WTC11 (cell line): ENCODE measurements at regions not wholly inside any gene's neighbourhood (a gene's known extent, or its start where the extent isn't known, plus 50 kb on each side); places are given as distances from the start of the nearest gene placed in this dataset.

Experiments
- ATAC-seq: fragments of 200-7000 bp; cut with Tn5 transposase; 2 replicates; pipeline ENCODE4 v1.10.0; 2021; ENCODE audit warnings: mild to moderate bottlenecking, moderate library complexity
- CTCF ChIA-PET: fragments of 300-600 bp; sonication (Branson Sonifier 250); formaldehyde crosslinking; loops from one replicate; lab custom pipeline; 2021; ENCODE audit warnings: antibody characterized with exemption; lab: Charles Lee
- POLR2A ChIA-PET: fragments of 350-600 bp; sonication (Branson Sonifier 250); formaldehyde crosslinking; loops from one replicate; lab custom pipeline; 2021; ENCODE audit warnings: antibody characterized with exemption; lab: Charles Lee
- DNase-seq: peaks from one replicate; pipeline ENCODE4 v3.0.0; 2021; ENCODE audit warnings: low spot score
- H3K27ac Mint-ChIP-seq: 2 replicates; pipeline ENCODE4 v1.8.0; 2021; ENCODE audit warnings: mixed read lengths
- H3K27me3 Mint-ChIP-seq: 2 replicates; pipeline ENCODE4 v1.8.0; 2021; ENCODE audit warnings: low read depth, mild to moderate bottlenecking, moderate library complexity, mixed read lengths
- H3K36me3 Mint-ChIP-seq: 2 replicates; pipeline ENCODE4 v1.8.0; 2021; ENCODE audit warnings: mixed read lengths
- H3K4me1 Mint-ChIP-seq: 2 replicates; pipeline ENCODE4 v1.8.0; 2022; ENCODE audit warnings: mixed read lengths
- H3K4me3 Mint-ChIP-seq: 2 replicates; pipeline ENCODE4 v1.8.0; 2021; ENCODE audit warnings: mild to moderate bottlenecking, moderate library complexity, mixed read lengths
- H3K9me3 Mint-ChIP-seq: 2 replicates; pipeline ENCODE4 v1.8.0; 2021; ENCODE audit warnings: mixed read lengths
- ATF1 ChIP-seq: sonication (generic); formaldehyde crosslinking; IDR thresholded peaks from 2 replicates; pipeline ENCODE4 v1.8.1; 2023; ENCODE audit warnings: mild to moderate bottlenecking, moderate library complexity, missing genetic modification reagents
- ELF4 ChIP-seq: sonication (generic); formaldehyde crosslinking; IDR thresholded peaks from 2 replicates; pipeline ENCODE4 v1.8.1; 2022; ENCODE audit warnings: low read depth, mild to moderate bottlenecking, moderate library complexity, missing genetic modification reagents
- EMX1 ChIP-seq: fragments of 250-450 bp; sonication (Bioruptor Pico); IDR thresholded peaks from 2 replicates; pipeline ENCODE4 v1.8.0; 2021; ENCODE audit warnings: mild to moderate bottlenecking
- IRF2 ChIP-seq: sonication (generic); formaldehyde crosslinking; IDR thresholded peaks from 2 replicates; pipeline ENCODE4 v1.8.0; 2022; ENCODE audit warnings: low read depth, missing genetic modification reagents, borderline replicate concordance
- KAT7 ChIP-seq: sonication (generic); formaldehyde crosslinking; IDR thresholded peaks from 2 replicates; pipeline ENCODE4 v1.8.1; 2023; ENCODE audit warnings: missing genetic modification reagents, mild to moderate bottlenecking, borderline replicate concordance
- NFYB ChIP-seq: sonication (generic); formaldehyde crosslinking; conservative IDR thresholded peaks from 2 replicates; pipeline ENCODE4 v1.8.0; 2022; ENCODE audit warnings: low read depth, missing genetic modification reagents
- OVOL2 ChIP-seq: fragments of 250-450 bp; sonication (Bioruptor Pico); IDR thresholded peaks from 2 replicates; pipeline ENCODE4 v1.9.0; 2021; ENCODE audit warnings: mild to moderate bottlenecking, borderline replicate concordance
- RELA ChIP-seq: sonication (generic); formaldehyde crosslinking; IDR thresholded peaks from 2 replicates; pipeline ENCODE4 v1.8.1; 2022; ENCODE audit warnings: missing genetic modification reagents, mild to moderate bottlenecking, borderline replicate concordance
- ZNF232 ChIP-seq: sonication (generic); formaldehyde crosslinking; IDR thresholded peaks from 2 replicates; pipeline ENCODE4 v1.8.0; 2022; ENCODE audit warnings: mild to moderate bottlenecking, missing genetic modification reagents
- ZNF423 ChIP-seq: fragments of 250-450 bp; sonication (Bioruptor Pico); IDR thresholded peaks from 2 replicates; pipeline ENCODE4 v2.1.2; 2022; ENCODE audit warnings: mild to moderate bottlenecking, moderate library complexity
- TF ChIP-seq, protein P1 (sequence below): fragments of 250-450 bp; sonication (Bioruptor Pico); IDR thresholded peaks from 2 replicates; pipeline ENCODE4 v1.9.0; 2021; ENCODE audit warnings: mild to moderate bottlenecking, borderline replicate concordance
- TF ChIP-seq, protein P2 (sequence below): fragments of 250-450 bp; sonication (Bioruptor Pico); IDR thresholded peaks from 2 replicates; pipeline ENCODE4 v1.9.0; 2021; ENCODE audit warnings: mild to moderate bottlenecking
- TF ChIP-seq, protein P3 (sequence below): sonication (generic); formaldehyde crosslinking; IDR thresholded peaks from 2 replicates; pipeline ENCODE4 v1.8.1; 2022; ENCODE audit warnings: mild to moderate bottlenecking, missing genetic modification reagents, moderate library complexity, borderline replicate concordance
- TF ChIP-seq, protein P4 (sequence below): sonication (generic); formaldehyde crosslinking; IDR thresholded peaks from 2 replicates; pipeline ENCODE4 v1.8.0; 2022; ENCODE audit warnings: mild to moderate bottlenecking, missing genetic modification reagents
- TF ChIP-seq, protein P5 (sequence below): sonication (generic); formaldehyde crosslinking; IDR thresholded peaks from 2 replicates; pipeline ENCODE4 v1.8.1; 2023; ENCODE audit warnings: mild to moderate bottlenecking, missing genetic modification reagents

DNA sequence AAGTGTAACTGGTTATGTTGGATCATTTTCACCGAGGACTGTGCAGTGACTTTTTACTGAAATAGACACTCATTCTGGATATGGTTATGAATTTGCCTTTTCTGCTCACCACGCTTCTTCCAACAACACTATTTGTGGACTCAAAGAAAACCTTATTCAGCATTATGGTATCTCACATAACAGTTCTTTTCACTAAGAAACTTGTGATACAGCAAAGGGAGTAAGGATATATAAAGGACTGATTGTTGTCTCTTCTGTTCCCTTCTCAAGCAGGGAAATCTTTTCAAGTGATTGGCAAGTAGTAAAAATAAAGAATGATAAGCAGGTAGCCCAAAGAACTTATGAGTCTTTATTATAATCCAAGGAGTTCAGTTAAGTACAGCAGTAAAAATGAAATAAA is 131.5 kb upstream of the SV2C start (continued):
- TF ChIP-seq IRF2 (CRISPR knock-in tag) (no peak), ATF1 (CRISPR knock-in tag) (no peak), RELA (CRISPR knock-in tag) (no peak)
- TF ChIP-seq, protein P1, sequence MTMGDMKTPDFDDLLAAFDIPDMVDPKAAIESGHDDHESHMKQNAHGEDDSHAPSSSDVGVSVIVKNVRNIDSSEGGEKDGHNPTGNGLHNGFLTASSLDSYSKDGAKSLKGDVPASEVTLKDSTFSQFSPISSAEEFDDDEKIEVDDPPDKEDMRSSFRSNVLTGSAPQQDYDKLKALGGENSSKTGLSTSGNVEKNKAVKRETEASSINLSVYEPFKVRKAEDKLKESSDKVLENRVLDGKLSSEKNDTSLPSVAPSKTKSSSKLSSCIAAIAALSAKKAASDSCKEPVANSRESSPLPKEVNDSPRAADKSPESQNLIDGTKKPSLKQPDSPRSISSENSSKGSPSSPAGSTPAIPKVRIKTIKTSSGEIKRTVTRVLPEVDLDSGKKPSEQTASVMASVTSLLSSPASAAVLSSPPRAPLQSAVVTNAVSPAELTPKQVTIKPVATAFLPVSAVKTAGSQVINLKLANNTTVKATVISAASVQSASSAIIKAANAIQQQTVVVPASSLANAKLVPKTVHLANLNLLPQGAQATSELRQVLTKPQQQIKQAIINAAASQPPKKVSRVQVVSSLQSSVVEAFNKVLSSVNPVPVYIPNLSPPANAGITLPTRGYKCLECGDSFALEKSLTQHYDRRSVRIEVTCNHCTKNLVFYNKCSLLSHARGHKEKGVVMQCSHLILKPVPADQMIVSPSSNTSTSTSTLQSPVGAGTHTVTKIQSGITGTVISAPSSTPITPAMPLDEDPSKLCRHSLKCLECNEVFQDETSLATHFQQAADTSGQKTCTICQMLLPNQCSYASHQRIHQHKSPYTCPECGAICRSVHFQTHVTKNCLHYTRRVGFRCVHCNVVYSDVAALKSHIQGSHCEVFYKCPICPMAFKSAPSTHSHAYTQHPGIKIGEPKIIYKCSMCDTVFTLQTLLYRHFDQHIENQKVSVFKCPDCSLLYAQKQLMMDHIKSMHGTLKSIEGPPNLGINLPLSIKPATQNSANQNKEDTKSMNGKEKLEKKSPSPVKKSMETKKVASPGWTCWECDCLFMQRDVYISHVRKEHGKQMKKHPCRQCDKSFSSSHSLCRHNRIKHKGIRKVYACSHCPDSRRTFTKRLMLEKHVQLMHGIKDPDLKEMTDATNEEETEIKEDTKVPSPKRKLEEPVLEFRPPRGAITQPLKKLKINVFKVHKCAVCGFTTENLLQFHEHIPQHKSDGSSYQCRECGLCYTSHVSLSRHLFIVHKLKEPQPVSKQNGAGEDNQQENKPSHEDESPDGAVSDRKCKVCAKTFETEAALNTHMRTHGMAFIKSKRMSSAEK (CRISPR knock-in tag), result no peak

DNA sequence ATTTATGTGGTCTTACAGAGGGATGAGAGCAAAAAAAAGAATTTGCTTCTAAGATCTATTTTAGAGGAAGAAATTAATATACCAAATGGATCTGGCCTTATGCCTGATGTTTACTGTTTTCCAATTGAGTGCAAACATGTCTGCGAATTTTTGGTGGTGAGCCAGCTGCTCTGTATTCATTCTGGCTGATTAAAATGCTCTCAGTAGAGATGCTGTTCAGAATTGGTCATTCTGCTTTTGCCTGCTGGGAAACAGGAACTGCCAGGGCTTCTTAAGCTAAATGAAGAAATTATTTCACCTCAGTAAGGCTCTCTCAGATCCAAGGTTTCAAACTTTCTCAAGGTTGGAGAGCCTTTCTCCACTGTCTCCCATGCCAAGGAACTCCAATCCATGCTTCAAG is 132.0 kb upstream of the SV2C start:
- no peak overlapping the region for H3K27ac Mint-ChIP-seq
- no peaks in the 10 kb centered on the region for H3K36me3 Mint-ChIP-seq
- ChIA-PET POLR2A (no interaction called here), CTCF (no interaction called here)
- TF ChIP-seq ATF1 (CRISPR knock-in tag) (no peak), OVOL2 (CRISPR knock-in tag) (no peak), ELF4 (CRISPR knock-in tag) (no peak), NFYB (CRISPR knock-in tag) (no peak), ZNF232 (CRISPR knock-in tag) (no peak), KAT7 (no peak), EMX1 (CRISPR knock-in tag) (no peak), ZNF423 (CRISPR knock-in tag) (no peak)
- TF ChIP-seq, protein P2, sequence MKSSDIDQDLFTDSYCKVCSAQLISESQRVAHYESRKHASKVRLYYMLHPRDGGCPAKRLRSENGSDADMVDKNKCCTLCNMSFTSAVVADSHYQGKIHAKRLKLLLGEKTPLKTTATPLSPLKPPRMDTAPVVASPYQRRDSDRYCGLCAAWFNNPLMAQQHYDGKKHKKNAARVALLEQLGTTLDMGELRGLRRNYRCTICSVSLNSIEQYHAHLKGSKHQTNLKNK (CRISPR knock-in tag), result no peak
- TF ChIP-seq, protein P3, sequence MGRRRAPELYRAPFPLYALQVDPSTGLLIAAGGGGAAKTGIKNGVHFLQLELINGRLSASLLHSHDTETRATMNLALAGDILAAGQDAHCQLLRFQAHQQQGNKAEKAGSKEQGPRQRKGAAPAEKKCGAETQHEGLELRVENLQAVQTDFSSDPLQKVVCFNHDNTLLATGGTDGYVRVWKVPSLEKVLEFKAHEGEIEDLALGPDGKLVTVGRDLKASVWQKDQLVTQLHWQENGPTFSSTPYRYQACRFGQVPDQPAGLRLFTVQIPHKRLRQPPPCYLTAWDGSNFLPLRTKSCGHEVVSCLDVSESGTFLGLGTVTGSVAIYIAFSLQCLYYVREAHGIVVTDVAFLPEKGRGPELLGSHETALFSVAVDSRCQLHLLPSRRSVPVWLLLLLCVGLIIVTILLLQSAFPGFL (CRISPR knock-in tag), result no peak
- TF ChIP-seq, protein P4, sequence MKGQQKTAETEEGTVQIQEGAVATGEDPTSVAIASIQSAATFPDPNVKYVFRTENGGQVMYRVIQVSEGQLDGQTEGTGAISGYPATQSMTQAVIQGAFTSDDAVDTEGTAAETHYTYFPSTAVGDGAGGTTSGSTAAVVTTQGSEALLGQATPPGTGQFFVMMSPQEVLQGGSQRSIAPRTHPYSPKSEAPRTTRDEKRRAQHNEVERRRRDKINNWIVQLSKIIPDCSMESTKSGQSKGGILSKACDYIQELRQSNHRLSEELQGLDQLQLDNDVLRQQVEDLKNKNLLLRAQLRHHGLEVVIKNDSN (CRISPR knock-in tag), result no peak
- TF ChIP-seq, protein P5, sequence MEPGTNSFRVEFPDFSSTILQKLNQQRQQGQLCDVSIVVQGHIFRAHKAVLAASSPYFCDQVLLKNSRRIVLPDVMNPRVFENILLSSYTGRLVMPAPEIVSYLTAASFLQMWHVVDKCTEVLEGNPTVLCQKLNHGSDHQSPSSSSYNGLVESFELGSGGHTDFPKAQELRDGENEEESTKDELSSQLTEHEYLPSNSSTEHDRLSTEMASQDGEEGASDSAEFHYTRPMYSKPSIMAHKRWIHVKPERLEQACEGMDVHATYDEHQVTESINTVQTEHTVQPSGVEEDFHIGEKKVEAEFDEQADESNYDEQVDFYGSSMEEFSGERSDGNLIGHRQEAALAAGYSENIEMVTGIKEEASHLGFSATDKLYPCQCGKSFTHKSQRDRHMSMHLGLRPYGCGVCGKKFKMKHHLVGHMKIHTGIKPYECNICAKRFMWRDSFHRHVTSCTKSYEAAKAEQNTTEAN, result no peak
- TF ChIP-seq, protein P1 (CRISPR knock-in tag), result no peak
- peaks cover 22% of the 10 kb centered on the region for H3K9me3 Mint-ChIP-seq
- no peak for ATAC-seq
- no peaks in the 10 kb centered on the region for H3K4me1 Mint-ChIP-seq
- peaks cover 3% of the 10 kb centered on the region; the same call in 1 of the 2 replicates for H3K27me3 Mint-ChIP-seq
- no peak overlapping the region for H3K4me3 Mint-ChIP-seq
- no peak for DNase-seq
